HL-60 (cell line): ENCODE measurements at regions not wholly inside any gene's neighbourhood (a gene's known extent, or its start where the extent isn't known, plus 50 kb on each side); places are given as distances from the start of the nearest gene placed in this dataset.

Source experiments
- POLR2AphosphoS5 ChIP-seq: IDR thresholded peaks from 2 replicates; pipeline ENCODE4 v1.6.1; 2012; ENCODE audit warnings: low read depth
- TF ChIP-seq, protein P1 (sequence below): IDR thresholded peaks from one replicate; pipeline ENCODE4 v1.5.1; 2011; ENCODE audit warnings: low read length, control low read depth, inconsistent platforms; ENCODE audit not compliant: insufficient read depth

DNA sequence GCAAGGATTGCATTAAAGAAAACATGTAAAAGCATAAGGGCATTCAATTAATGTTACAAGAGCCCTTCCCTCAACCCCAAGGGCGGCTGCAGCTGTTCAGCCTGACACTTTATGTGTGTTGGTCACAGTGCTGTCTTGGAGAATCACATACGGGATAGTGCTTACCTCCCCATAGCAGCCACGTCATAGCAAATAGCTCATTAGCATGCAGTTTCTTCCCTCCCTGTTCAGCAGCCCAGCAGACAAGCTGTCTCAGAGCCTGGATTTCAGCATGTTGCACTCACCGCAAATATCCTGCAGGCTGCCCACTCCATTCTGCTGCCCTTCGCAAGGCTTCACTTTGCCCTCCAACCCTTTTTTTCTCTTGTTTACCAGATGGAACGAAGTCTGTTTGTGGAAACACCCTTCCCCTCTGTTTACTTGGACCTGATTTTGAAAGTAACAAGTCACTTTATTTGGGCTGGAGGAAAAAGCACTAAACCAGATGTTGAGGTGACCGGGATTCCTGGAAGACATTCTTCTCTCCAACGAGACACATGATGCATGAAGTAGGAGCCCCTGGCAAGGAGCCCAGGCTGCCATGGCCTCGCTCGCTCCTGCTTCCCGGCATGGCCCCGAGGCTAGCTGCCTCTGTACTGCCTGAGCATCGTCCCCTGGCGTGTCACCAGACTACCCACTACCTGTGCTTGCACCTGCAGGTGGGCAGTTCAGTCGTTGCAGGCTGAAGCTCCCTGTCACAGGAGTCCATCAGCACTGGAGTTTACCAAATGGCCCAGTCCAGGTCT is 151.6 kb upstream of the GMDS start:
- TF ChIP-seq, protein P1, sequence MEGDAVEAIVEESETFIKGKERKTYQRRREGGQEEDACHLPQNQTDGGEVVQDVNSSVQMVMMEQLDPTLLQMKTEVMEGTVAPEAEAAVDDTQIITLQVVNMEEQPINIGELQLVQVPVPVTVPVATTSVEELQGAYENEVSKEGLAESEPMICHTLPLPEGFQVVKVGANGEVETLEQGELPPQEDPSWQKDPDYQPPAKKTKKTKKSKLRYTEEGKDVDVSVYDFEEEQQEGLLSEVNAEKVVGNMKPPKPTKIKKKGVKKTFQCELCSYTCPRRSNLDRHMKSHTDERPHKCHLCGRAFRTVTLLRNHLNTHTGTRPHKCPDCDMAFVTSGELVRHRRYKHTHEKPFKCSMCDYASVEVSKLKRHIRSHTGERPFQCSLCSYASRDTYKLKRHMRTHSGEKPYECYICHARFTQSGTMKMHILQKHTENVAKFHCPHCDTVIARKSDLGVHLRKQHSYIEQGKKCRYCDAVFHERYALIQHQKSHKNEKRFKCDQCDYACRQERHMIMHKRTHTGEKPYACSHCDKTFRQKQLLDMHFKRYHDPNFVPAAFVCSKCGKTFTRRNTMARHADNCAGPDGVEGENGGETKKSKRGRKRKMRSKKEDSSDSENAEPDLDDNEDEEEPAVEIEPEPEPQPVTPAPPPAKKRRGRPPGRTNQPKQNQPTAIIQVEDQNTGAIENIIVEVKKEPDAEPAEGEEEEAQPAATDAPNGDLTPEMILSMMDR = no peak
- TF ChIP-seq POLR2AphosphoS5 = no peak
